ENCODE measurements at regions not wholly inside any gene's neighbourhood (a gene's known extent, or its start where the extent isn't known, plus 50 kb on each side); places are given as distances from the start of the nearest gene placed in this dataset.
"Not testable (repeated sequence)": the region's sequence is repeated elsewhere in the genome, so short reads cannot be mapped to it uniquely, and the experiment has no call there.

GRCh38 chr20:53776858-53777257 lies 183.2 kb upstream of the ZNF217 start:
- Histone ChIP-seq H3K4me1 (peaks cover 0 to 7% of the 10 kb centered on the region in 2 donors), H3K27ac (no peak overlapping the region), H3K9me3 (no peaks in the 10 kb centered on the region), H3K36me3 (no peaks in the 10 kb centered on the region), H3K4me3 (no peak overlapping the region), H3K27me3 (no peaks in the 10 kb centered on the region)
- intact Hi-C loops (cut with DNase I; ENCODE audit: low total_unique reads) (no loop called here), in situ Hi-C loops (cut with MboI; ENCODE audit: low sequenced_read_pairs in 4 of 4) (no loop called here)
- no peak for DNase-seq
- no peak for TF ChIP-seq POLR2A (IDR thresholded peaks at IDR 0.05)
- TF ChIP-seq CTCF (IDR thresholded peaks at IDR 0.05 in 4 of 5, conservative IDR thresholded peaks at IDR 0.05 in 1 of 5) = no peak
- no peak for ATAC-seq

GRCh38 chr20:53774461-53775203 lies 181.0 kb upstream of the ZNF217 start:
- TF ChIP-seq POLR2A (IDR thresholded peaks at IDR 0.05) (no peak), CTCF (IDR thresholded peaks at IDR 0.05 in 4 of 5, conservative IDR thresholded peaks at IDR 0.05 in 1 of 5) (no peak)
- no peaks in the 10 kb centered on the region for H3K27me3 ChIP-seq
- ATAC-seq = no peak
- H3K9me3 ChIP-seq = no peaks in the 10 kb centered on the region
- intact Hi-C loops (cut with DNase I; ENCODE audit: low total_unique reads) (no loop called here), in situ Hi-C loops (cut with MboI; ENCODE audit: low sequenced_read_pairs in 4 of 4) (no loop called here)
- DNase-seq = no peak
- H3K4me1 ChIP-seq = peaks cover 0 to 7% of the 10 kb centered on the region in 2 donors
- H3K36me3 ChIP-seq = no peaks in the 10 kb centered on the region
- H3K27ac ChIP-seq = no peak overlapping the region
- H3K4me3 ChIP-seq = no peak overlapping the region

DNA sequence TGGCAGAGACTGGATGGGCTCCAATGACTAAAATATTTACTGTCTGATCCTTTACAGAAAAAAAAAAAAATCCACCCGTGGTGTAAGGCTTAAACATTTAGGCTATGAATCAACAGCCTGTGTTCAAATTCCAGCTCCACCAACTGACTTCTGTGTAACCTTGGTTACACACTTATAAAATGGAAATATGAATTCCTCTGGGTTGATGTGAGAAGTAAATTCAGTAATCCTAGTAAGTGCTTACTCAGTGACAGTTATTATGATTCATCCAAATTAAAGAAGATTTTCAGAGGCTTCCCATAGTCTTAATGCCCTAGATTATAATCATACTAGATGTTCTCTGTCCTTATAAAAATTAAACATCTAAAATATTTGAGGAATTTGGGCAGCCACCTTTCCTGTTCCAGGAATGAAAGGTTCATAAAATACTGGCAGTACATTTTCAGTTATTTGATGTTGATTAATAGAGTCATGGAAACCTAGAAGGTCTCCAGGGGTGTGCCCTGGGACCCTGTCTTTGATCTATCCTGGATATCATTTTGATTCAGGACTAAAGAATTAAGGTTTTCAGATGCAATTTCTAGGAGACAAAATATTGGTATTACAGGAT lies 180.3 kb upstream of the ZNF217 start:
- no peak for DNase-seq
- no peaks in the 10 kb centered on the region for H3K27me3 ChIP-seq
- TF ChIP-seq CTCF (IDR thresholded peaks at IDR 0.05 in 4 of 5, conservative IDR thresholded peaks at IDR 0.05 in 1 of 5) (no peak), POLR2A (IDR thresholded peaks at IDR 0.05) (no peak)
- H3K27ac ChIP-seq = no peak overlapping the region
- no peak overlapping the region for H3K4me3 ChIP-seq
- intact Hi-C loops (cut with DNase I; ENCODE audit: low total_unique reads) (no loop called here), in situ Hi-C loops (cut with MboI; ENCODE audit: low sequenced_read_pairs in 4 of 4) (no loop called here)
- H3K36me3 ChIP-seq = no peaks in the 10 kb centered on the region
- H3K4me1 ChIP-seq = peaks cover 0 to 7% of the 10 kb centered on the region in 2 donors
- H3K9me3 ChIP-seq = no peaks in the 10 kb centered on the region
- ATAC-seq = no peak

DNA sequence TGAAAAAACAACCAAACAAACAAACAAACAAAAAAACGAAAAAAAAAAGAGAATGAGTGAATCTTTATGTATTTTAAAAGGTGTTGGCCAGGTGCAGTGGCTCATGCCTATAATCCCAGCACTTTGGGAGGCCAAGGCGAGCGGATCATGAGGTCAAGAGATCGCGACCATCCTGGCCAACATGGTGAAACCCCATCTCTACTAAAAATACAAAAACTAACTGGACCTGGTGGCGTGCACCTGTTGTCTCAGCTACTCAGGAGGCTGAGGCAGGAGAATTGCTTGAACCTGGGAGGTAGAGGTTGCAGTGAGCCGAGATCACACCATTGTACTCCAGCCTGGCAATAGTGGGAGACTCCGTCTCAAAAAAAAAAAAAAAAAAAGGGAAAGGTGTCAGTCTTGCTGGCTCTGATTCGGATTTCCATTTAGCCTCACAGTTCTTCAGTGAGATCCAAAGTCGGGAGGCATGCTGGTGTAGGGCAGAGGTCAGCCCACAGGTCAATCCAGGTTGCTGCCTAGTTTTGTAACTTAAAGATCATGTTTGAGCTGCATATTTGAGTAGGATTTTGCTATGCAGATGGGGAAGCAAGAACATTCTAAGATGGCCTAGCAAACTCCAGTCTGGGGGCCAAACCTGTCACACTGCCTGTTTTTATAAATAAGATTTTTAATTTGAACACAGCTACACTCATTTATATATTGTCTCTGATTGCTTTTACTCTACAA lies 179.6 kb upstream of the ZNF217 start:
- in situ Hi-C loops (cut with MboI; ENCODE audit: low sequenced_read_pairs in 4 of 4); H3K4me1 ChIP-seq; H3K4me3 ChIP-seq; H3K27ac ChIP-seq; intact Hi-C loops (cut with DNase I; ENCODE audit: low total_unique reads); H3K27me3 ChIP-seq; DNase-seq; H3K36me3 ChIP-seq; ATAC-seq; H3K9me3 ChIP-seq: not testable (repeated sequence)

DNA sequence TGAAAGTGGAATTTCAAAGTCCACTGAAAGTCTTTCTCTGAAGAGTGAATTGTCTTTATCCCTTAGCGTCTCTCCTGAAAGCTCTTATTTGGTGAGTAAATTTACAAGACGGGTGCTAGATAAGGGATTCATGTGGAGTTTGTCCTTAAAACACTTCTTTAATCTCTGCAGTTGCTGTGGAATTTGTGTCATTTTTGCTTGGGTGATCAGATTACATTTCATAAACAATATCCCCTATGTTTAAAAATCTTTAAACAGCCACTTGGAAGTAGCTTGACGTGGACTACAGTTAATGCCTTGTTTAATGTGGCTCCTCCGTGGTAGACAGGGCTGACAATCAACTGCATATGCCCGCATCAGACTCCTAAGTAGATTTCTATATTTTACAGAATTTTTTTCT lies 175.4 kb upstream of the ZNF217 start:
- TF ChIP-seq CTCF (IDR thresholded peaks at IDR 0.05 in 4 of 5, conservative IDR thresholded peaks at IDR 0.05 in 1 of 5) (no peak), POLR2A (IDR thresholded peaks at IDR 0.05) (no peak)
- Histone ChIP-seq H3K27me3 (no peaks in the 10 kb centered on the region), H3K4me1 (peaks cover 0 to 5% of the 10 kb centered on the region in 2 donors), H3K36me3 (no peaks in the 10 kb centered on the region), H3K9me3 (no peaks in the 10 kb centered on the region), H3K27ac (no peak overlapping the region), H3K4me3 (no peak overlapping the region)
- intact Hi-C loops (cut with DNase I; ENCODE audit: low total_unique reads) = no loop called here
- ATAC-seq (no peak), DNase-seq (no peak)
- in situ Hi-C loops (cut with MboI; ENCODE audit: low sequenced_read_pairs in 4 of 4) = no loop called here

Data from gastrocnemius medialis (tissue), 4 donors.